ENCODE measurements at regions not wholly inside any gene's neighbourhood (a gene's known extent, or its start where the extent isn't known, plus 50 kb on each side); places are given as distances from the start of the nearest gene placed in this dataset.

- DNase-seq: no peak
Measured at GRCh38 chr2:121902171-121902591, 146.7 kb downstream of the TSN start.

GRCh38 chr2:121902616-121903015, 147.2 kb downstream of the TSN start:
- DNase-seq: no peak

- no peak for DNase-seq
Measured at GRCh38 chr2:121903037-121903689, 147.7 kb downstream of the TSN start.

- no peak for DNase-seq
Measured at GRCh38 chr2:121904656-121905055, 149.2 kb downstream of the TSN start.

- DNase-seq: no peak
Measured at GRCh38 chr2:121905201-121905600, 149.8 kb downstream of the TSN start.

GRCh38 chr2:121906170-121906569, 150.7 kb downstream of the TSN start:
- no peak for DNase-seq

GRCh38 chr2:121907928-121908327, 152.5 kb downstream of the TSN start:
- DNase-seq: no peak

- DNase-seq: no peak
Measured at GRCh38 chr2:121910139-121910538, 154.7 kb downstream of the TSN start.

- no peak for DNase-seq
Measured at GRCh38 chr2:121911036-121911435, 155.6 kb downstream of the TSN start.

GRCh38 chr2:121917143-121917542, 161.7 kb downstream of the TSN start:
- DNase-seq: no peak

GRCh38 chr2:121918231-121918630, 162.8 kb downstream of the TSN start:
- no peak for DNase-seq

GRCh38 chr2:121919803-121920202, 164.4 kb downstream of the TSN start:
- no peak for DNase-seq

- DNase-seq: no peak
Measured at GRCh38 chr2:121925466-121925865, 170.0 kb downstream of the TSN start.

- no peak for DNase-seq
Measured at GRCh38 chr2:121943285-121943684, 187.8 kb downstream of the TSN start.

GRCh38 chr2:121944072-121944831, 188.8 kb downstream of the TSN start:
- no peak for DNase-seq

GRCh38 chr2:121947674-121948073, 192.2 kb downstream of the TSN start:
- DNase-seq: no peak

- no peak for DNase-seq
Measured at GRCh38 chr2:121949271-121949670, 193.8 kb downstream of the TSN start.

GRCh38 chr2:121955426-121955825, 200.0 kb downstream of the TSN start:
- no peak for DNase-seq

GRCh38 chr2:121955872-121956271, 200.4 kb downstream of the TSN start:
- DNase-seq: no peak

- no peak for DNase-seq
Measured at GRCh38 chr2:121960251-121960650, 204.8 kb downstream of the TSN start.

GRCh38 chr2:121961761-121962160, 206.3 kb downstream of the TSN start:
- no peak for DNase-seq

- no peak for DNase-seq
Measured at GRCh38 chr2:121965661-121966060, 210.2 kb downstream of the TSN start.

GRCh38 chr2:121966663-121967062, 211.2 kb downstream of the TSN start:
- no peak for DNase-seq

GRCh38 chr2:121969166-121969565, 213.7 kb downstream of the TSN start:
- no peak for DNase-seq

Measured in activated CD4-positive, alpha-beta T cell treated with anti-CD3 and anti-CD28 coated beads, Interleukin-10, Interleukin-2, amounts not matched to agents 100 ng/mL and 50 ng/mL, durations not matched to agents 16 hours and 8 hours (primary cell).